Lower leg skin (tissue), 3 donors: ENCODE measurements at regions not wholly inside any gene's neighbourhood (a gene's known extent, or its start where the extent isn't known, plus 50 kb on each side); places are given as distances from the start of the nearest gene placed in this dataset.

Experiments used
- POLR2A ChIP-seq, 2 donors: fragments of 450-650 bp; IDR thresholded peaks; one replicate each; pipeline ENCODE4 v1.6.1; 2016 to 2017; ENCODE audit warnings: antibody characterized with exemption in 2 of 2, mild to moderate bottlenecking in 1 of 2, moderate library complexity in 1 of 2
- TF ChIP-seq, protein P1 (sequence below), 3 donors: fragments of 450-650 bp; IDR thresholded peaks; one replicate each; pipeline ENCODE4 v1.5.1; 2016; ENCODE audit warnings: antibody characterized with exemption in 3 of 3, mild to moderate bottlenecking in 3 of 3, moderate library complexity in 2 of 3

DNA sequence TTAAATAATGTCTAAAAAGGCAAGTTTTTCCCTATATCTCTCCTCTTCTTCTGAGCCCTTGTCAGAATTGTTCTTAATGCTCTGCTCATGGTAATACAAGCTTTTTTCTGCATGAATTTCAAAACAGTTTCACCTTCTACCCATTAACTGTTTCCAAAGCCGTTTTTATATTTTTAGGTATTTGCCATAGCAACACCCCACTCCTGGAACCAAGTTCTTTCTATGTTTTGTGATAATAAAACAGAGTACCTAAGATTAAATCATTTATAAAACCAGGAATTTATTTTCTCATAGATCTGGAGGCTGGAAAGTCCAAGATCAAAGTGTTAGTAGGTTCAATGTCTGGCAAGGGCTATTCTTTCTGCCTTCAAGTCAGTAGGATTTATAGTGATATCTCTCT is 497.4 kb downstream of the ETS1 start:
- TF ChIP-seq, protein P1, sequence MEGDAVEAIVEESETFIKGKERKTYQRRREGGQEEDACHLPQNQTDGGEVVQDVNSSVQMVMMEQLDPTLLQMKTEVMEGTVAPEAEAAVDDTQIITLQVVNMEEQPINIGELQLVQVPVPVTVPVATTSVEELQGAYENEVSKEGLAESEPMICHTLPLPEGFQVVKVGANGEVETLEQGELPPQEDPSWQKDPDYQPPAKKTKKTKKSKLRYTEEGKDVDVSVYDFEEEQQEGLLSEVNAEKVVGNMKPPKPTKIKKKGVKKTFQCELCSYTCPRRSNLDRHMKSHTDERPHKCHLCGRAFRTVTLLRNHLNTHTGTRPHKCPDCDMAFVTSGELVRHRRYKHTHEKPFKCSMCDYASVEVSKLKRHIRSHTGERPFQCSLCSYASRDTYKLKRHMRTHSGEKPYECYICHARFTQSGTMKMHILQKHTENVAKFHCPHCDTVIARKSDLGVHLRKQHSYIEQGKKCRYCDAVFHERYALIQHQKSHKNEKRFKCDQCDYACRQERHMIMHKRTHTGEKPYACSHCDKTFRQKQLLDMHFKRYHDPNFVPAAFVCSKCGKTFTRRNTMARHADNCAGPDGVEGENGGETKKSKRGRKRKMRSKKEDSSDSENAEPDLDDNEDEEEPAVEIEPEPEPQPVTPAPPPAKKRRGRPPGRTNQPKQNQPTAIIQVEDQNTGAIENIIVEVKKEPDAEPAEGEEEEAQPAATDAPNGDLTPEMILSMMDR (IDR thresholded peaks at IDR 0.05): no peak
- TF ChIP-seq POLR2A (IDR thresholded peaks at IDR 0.05): no peak
